Omental fat pad (tissue), 3 donors: ENCODE measurements at regions not wholly inside any gene's neighbourhood (a gene's known extent, or its start where the extent isn't known, plus 50 kb on each side); places are given as distances from the start of the nearest gene placed in this dataset.
A peak's percentile ranks its signal among the peaks of the same experiment; 100 is the strongest.
"Not testable (repeated sequence)": the region's sequence is repeated elsewhere in the genome, so short reads cannot be mapped to it uniquely, and the experiment has no call there.

ENCODE experiments used
- ATAC-seq: fragments of 150-250 bp; one replicate; pipeline ENCODE4 v1.9.1; 2016; ENCODE audit warnings: mild to moderate bottlenecking, moderate library complexity; ENCODE audit not compliant: low FRiP score
- DNase-seq: peaks from one replicate; pipeline ENCODE4 v3.0.0-alpha.2; 2019; ENCODE audit warnings: low spot score
- CTCF ChIP-seq, 3 donors: fragments of 450-650 bp; IDR thresholded peaks; one replicate each; pipeline ENCODE4 v1.5.1; 2016 to 2017; ENCODE audit warnings: antibody characterized with exemption in 3 of 3, mild to moderate bottlenecking in 3 of 3, moderate library complexity in 2 of 3

- ATAC-seq, result peak; percentile 25
- no peak for TF ChIP-seq CTCF (IDR thresholded peaks at IDR 0.05)
- DNase-seq, result no peak
Measured at GRCh38 chr7:81299711-81300110, 380.9 kb upstream of the SEMA3C start.

GRCh38 chr7:81298951-81299666 lies 380.3 kb upstream of the SEMA3C start:
- no peak for TF ChIP-seq CTCF (IDR thresholded peaks at IDR 0.05)
- ATAC-seq, result peak; percentile 92
- no peak for DNase-seq

- ATAC-seq (no peak), DNase-seq (no peak)
- no peak for TF ChIP-seq CTCF (IDR thresholded peaks at IDR 0.05)
Measured at GRCh38 chr7:81297317-81297716, 378.5 kb upstream of the SEMA3C start.

GRCh38 chr7:81296726-81297125 lies 377.9 kb upstream of the SEMA3C start:
- no peak for TF ChIP-seq CTCF (IDR thresholded peaks at IDR 0.05)
- no peak for ATAC-seq
- no peak for DNase-seq

- DNase-seq (no peak), ATAC-seq (no peak)
- TF ChIP-seq CTCF (IDR thresholded peaks at IDR 0.05), result no peak
Measured at GRCh38 chr7:81294897-81295515, 376.2 kb upstream of the SEMA3C start.

GRCh38 chr7:81293806-81294205 lies 375.0 kb upstream of the SEMA3C start:
- DNase-seq (no peak), ATAC-seq (no peak)
- no peak for TF ChIP-seq CTCF (IDR thresholded peaks at IDR 0.05)

- not testable (repeated sequence) for DNase-seq, ATAC-seq
Measured at GRCh38 chr7:81286754-81287153, 367.9 kb upstream of the SEMA3C start.
